ENCODE measurements at regions not wholly inside any gene's neighbourhood (a gene's known extent, or its start where the extent isn't known, plus 50 kb on each side); places are given as distances from the start of the nearest gene placed in this dataset.
A peak's percentile ranks its signal among the peaks of the same experiment; 100 is the strongest.

DNA sequence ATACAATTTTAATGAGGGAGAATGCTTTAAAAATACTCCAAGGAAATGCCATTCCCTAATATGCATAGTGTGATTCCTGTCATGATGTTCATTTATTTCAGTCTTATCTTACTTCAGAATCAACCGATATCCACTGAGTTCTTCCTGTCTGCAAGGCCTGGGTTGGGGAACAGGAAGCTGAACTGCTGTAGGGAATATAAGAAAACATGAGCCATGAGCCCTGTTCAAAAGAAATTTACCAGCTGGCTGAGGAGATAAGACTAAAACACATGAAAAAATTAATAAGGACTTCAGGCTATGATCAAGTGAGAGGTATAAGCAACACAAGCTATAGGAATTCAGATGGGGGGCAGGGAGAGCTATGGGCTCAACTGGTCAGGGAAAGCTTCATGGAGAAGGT, 184.7 kb downstream of the PLPP4 start:
- Histone ChIP-seq H3K9me3 (no peaks in the 10 kb centered on the region), H3K36me3 (no peaks in the 10 kb centered on the region), H3K27ac (no peak overlapping the region), H3K27me3 (no peaks in the 10 kb centered on the region), H3K4me1 (no peaks in the 10 kb centered on the region), H3K4me3 (no peak overlapping the region)
- WGBS, 2 donors, result 67 to 75% methylated on average over 1 of the region's 1 CpG
- no peak for FAIRE-seq
- TF ChIP-seq, protein P1, sequence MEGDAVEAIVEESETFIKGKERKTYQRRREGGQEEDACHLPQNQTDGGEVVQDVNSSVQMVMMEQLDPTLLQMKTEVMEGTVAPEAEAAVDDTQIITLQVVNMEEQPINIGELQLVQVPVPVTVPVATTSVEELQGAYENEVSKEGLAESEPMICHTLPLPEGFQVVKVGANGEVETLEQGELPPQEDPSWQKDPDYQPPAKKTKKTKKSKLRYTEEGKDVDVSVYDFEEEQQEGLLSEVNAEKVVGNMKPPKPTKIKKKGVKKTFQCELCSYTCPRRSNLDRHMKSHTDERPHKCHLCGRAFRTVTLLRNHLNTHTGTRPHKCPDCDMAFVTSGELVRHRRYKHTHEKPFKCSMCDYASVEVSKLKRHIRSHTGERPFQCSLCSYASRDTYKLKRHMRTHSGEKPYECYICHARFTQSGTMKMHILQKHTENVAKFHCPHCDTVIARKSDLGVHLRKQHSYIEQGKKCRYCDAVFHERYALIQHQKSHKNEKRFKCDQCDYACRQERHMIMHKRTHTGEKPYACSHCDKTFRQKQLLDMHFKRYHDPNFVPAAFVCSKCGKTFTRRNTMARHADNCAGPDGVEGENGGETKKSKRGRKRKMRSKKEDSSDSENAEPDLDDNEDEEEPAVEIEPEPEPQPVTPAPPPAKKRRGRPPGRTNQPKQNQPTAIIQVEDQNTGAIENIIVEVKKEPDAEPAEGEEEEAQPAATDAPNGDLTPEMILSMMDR (IDR thresholded peaks at IDR 0.05), result no peak
- intact Hi-C loops (cut with DNase I), result no loop called here
- DNase-seq, result no peak
- ATAC-seq, result no peak

DNA sequence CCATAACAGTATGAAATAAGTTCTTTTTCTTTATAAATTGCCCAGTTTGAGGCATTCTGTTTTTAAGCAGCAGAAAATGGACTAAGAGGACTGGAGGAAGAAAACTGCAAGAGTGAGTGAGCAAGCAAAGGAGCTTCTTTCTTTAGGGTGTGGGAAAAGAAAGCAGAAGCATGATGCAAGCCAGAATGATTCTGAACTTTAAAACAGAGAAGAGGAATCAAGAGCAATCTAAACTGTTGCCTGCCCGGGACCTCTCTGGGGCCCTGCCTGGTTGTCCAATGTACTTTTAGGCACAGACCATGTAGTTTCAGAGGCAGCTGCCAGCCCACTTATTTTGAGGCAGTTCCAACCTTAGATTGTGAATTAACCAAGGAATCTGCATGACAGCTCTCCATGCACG, 186.3 kb downstream of the PLPP4 start:
- DNase-seq, result no peak
- intact Hi-C loops (cut with DNase I), result no loop called here
- H3K27me3 ChIP-seq, result no peaks in the 10 kb centered on the region

DNA sequence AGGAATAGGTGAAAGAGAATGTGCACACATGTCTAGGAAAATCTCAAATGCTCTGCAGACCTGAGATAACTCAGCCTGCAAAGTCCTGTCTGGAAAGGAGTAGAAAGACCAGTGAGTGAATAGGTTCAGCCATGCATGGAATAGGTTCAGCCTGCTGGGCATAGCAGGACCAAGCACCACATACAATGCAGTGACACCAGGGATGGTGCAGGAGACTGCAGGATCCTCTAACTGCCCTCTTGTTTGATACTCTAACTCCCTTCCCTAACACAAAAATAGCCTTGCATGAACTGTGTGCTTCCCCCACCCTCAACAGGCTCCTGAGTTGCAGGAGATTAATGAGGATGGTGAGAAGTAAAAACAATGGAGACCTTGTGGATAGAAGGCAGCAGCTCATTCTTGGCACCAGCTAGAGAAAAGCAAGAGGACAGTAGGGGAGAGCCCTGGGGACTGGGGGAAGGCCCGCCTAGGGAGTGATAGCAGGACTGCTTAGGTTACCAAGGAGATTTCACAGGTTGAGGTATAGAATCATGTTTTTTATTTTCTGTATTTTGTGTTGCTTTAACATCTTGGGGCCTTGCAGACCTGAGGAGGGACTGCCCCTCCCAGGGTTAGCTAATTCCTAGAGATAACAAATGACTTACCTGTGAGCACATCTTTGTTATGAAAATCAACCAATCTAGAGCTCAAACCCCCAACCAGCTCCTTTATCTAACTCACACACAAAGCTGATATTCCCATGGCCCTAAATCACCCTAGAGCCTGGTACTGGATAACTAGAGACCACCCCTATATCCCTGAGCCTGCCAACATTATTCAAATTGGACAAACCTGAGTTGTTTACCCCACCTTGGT, 187.8 kb downstream of the PLPP4 start:
- FAIRE-seq, result no peak
- TF ChIP-seq, protein P1 (IDR thresholded peaks at IDR 0.05), result no peak
- 33 to 39% methylated on average over 1 of the region's 1 CpG for WGBS, 2 donors
- Histone ChIP-seq H3K27me3 (no peaks in the 10 kb centered on the region), H3K4me1 (no peaks in the 10 kb centered on the region), H3K4me3 (no peak overlapping the region), H3K27ac (no peak overlapping the region), H3K36me3 (no peaks in the 10 kb centered on the region), H3K9me3 (no peaks in the 10 kb centered on the region)
- DNase-seq, result no peak
- peak in 2 of 4 donors; percentile 48 to 59 for ATAC-seq
- intact Hi-C loops (cut with DNase I), result no loop called here

More for the DNA sequence above, 186.3 kb downstream of the PLPP4 start:
- FAIRE-seq, result no peak
- 62 to 75% methylated on average over 2 of the region's 2 CpGs for WGBS, 2 donors
- no peaks in the 10 kb centered on the region for H3K9me3 ChIP-seq
- no peak for ATAC-seq
- no peak overlapping the region for H3K4me3 ChIP-seq
- no peak overlapping the region for H3K27ac ChIP-seq
- no peaks in the 10 kb centered on the region for H3K4me1 ChIP-seq
- TF ChIP-seq, protein P1 (IDR thresholded peaks at IDR 0.05), result no peak
- no peaks in the 10 kb centered on the region for H3K36me3 ChIP-seq

DNA sequence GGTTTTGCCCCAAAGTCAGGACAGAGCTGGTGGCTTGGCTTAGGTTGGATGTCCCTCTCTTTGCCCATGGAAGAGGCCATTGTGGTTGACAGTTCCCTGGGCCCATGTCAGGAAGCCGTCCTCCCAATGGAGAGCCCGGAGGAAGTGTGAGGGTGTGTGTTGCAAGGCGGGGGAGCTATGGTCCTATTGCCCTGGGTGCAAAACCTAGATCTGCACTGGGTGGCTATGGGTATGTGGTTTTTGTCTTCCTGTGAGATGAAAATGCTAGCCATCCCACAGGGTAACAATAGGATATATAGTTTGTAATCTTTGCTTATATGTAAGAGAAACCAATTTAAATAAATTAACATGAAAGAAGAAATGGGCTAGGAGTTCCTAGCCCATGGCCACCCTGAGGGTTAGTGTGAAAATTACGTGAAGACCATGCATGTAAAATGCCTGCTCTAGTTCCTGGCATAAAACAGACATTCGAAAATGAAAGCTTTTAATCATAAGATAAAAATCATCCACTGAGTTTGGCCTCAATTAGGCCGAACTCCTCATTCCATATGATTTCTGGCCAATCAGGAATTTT, 189.2 kb downstream of the PLPP4 start:
- 69 to 77% methylated on average over 6 of the region's 6 CpGs for WGBS, 2 donors
- DNase-seq (no peak), FAIRE-seq (no peak), ATAC-seq (no peak)
- H3K9me3 ChIP-seq, result no peaks in the 10 kb centered on the region
- no peak overlapping the region for H3K27ac ChIP-seq
- intact Hi-C loops (cut with DNase I), result no loop called here
- no peaks in the 10 kb centered on the region for H3K4me1 ChIP-seq
- H3K27me3 ChIP-seq, result no peaks in the 10 kb centered on the region
- H3K4me3 ChIP-seq, result no peak overlapping the region
- TF ChIP-seq, protein P1 (IDR thresholded peaks at IDR 0.05), result no peak
- H3K36me3 ChIP-seq, result no peaks in the 10 kb centered on the region

Data from pancreas (tissue), 10 donors.